ENCODE measurements at regions not wholly inside any gene's neighbourhood (a gene's known extent, or its start where the extent isn't known, plus 50 kb on each side); places are given as distances from the start of the nearest gene placed in this dataset.

DNA sequence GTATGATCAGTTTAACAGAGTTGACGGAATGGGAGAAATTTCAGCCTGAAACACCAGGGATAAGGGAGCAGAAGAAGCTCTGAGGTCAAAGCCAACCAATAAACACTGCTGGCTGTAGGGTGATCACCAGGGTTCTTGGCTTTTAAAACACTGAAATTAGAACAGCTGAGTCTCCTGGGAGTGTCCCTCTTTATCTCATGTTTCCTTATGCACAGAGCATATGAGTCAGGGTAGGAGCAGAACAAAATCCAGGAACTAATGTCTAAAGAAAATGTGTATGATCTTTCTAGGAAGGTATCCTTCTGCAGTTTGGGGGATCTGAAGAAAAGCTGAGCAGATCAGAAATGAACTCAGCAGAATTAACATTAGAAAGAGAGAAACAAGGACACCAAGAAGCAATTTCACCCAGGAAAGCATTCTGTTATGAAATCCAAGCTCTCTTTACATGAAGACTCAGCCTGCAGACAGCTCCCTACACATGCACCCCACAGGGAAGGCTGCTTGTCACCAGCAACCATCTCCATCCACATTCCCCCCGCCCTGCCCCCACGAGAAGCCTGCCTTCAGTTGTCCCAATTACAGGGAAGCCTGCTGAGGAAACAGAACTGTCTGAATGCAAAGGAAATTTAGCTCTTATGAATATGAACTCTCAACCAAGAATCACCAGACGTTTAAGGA is 469.7 kb downstream of the PDCD6IP start:
- intact Hi-C loops (cut with DNase I): no loop called here
- Histone ChIP-seq H3K4me3 (no peak overlapping the region), H3K27me3 (no peaks in the 10 kb centered on the region), H3K27ac (no peak overlapping the region), H3K9me3 (no peaks in the 10 kb centered on the region), H3K36me3 (no peaks in the 10 kb centered on the region), H3K4me1 (no peaks in the 10 kb centered on the region)
- TF ChIP-seq EP300 (IDR thresholded peaks at IDR 0.05): no peak
- TF ChIP-seq, protein P1, sequence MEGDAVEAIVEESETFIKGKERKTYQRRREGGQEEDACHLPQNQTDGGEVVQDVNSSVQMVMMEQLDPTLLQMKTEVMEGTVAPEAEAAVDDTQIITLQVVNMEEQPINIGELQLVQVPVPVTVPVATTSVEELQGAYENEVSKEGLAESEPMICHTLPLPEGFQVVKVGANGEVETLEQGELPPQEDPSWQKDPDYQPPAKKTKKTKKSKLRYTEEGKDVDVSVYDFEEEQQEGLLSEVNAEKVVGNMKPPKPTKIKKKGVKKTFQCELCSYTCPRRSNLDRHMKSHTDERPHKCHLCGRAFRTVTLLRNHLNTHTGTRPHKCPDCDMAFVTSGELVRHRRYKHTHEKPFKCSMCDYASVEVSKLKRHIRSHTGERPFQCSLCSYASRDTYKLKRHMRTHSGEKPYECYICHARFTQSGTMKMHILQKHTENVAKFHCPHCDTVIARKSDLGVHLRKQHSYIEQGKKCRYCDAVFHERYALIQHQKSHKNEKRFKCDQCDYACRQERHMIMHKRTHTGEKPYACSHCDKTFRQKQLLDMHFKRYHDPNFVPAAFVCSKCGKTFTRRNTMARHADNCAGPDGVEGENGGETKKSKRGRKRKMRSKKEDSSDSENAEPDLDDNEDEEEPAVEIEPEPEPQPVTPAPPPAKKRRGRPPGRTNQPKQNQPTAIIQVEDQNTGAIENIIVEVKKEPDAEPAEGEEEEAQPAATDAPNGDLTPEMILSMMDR (IDR thresholded peaks at IDR 0.05): no peak
- no peak for TF ChIP-seq POLR2AphosphoS5 (IDR thresholded peaks at IDR 0.05)
- TF ChIP-seq POLR2A (IDR thresholded peaks at IDR 0.05): no peak
- 61 to 77% methylated on average over 4 of the region's 4 CpGs for WGBS, 2 donors
- no peak for DNase-seq

DNA sequence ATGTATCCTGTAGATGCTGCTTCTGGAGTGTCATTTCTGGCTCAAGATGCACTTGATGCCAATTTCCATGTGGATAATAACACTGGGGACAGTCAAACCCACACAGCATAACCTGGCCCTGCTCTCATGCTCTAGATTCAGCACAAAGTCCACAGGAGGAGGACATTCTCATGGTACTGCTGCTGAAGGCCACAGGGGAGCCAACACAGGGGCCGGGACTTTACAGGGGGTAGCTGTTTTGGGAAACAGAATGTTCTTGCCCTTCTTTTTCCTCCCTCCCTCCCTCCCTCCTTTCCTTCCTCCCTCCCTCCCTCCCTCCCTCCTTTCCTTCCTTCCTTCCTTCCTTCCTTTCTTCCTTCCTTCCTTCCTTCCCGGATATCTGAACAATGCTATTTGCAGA is 477.4 kb downstream of the PDCD6IP start:
- Histone ChIP-seq H3K4me3 (no peak overlapping the region), H3K27me3 (no peaks in the 10 kb centered on the region), H3K36me3 (no peaks in the 10 kb centered on the region), H3K4me1 (no peaks in the 10 kb centered on the region), H3K27ac (no peak overlapping the region), H3K9me3 (no peaks in the 10 kb centered on the region)
- no peak for TF ChIP-seq POLR2A (IDR thresholded peaks at IDR 0.05)
- TF ChIP-seq, protein P1 (IDR thresholded peaks at IDR 0.05): no peak
- no peak for TF ChIP-seq POLR2AphosphoS5 (IDR thresholded peaks at IDR 0.05)
- no peak for TF ChIP-seq EP300 (IDR thresholded peaks at IDR 0.05)
- WGBS, 2 donors: 85% methylated on average over 2 of the region's 2 CpGs
- intact Hi-C loops (cut with DNase I): no loop called here
- DNase-seq: no peak

DNA sequence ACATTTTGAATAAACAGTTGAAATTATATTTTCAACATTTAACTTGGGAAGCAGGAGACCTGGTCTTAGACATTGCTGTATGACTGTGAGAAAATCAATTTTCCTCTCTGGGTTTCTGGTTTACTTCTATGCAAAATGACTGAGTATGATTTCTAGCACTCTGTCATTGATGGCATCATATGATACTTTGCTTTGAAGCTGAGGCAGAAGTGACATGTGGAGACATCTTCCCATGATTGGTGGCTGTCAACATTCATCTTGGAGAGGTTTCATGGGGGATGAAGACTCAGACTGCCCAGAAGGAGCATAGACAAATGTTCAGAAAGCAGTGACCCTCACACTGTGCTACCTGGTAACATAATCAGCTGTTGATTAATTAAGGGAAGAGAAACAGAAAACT is 477.9 kb downstream of the PDCD6IP start:
- no peak for TF ChIP-seq EP300 (IDR thresholded peaks at IDR 0.05)
- no peak for TF ChIP-seq POLR2AphosphoS5 (IDR thresholded peaks at IDR 0.05)
- TF ChIP-seq POLR2A (IDR thresholded peaks at IDR 0.05): no peak
- TF ChIP-seq, protein P1 (IDR thresholded peaks at IDR 0.05): no peak
- Histone ChIP-seq H3K27me3 (no peaks in the 10 kb centered on the region), H3K9me3 (no peaks in the 10 kb centered on the region), H3K4me1 (no peaks in the 10 kb centered on the region), H3K4me3 (no peak overlapping the region), H3K36me3 (no peaks in the 10 kb centered on the region), H3K27ac (no peak overlapping the region)
- intact Hi-C loops (cut with DNase I): no loop called here
- DNase-seq: no peak

DNA sequence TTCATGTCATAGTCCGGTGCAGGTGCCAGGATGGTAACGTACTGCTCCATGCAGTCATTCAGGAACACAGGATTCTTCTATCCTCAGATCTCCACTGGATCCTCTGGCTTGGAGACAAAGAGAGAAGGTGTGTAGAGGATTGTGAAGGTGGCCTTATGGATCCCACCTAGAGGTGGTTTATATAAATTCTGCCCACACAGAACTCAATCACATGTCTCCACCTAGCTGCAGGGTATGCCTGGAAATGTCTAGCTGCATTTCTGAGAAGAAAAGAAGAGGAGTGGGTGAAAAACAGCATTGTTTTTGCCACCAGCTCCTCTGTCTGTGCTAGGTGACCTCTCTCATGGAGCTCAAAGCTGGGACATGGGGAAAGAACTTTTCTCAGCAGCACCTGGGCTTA is 478.7 kb downstream of the PDCD6IP start:
- 44 to 67% methylated on average over 2 of the region's 2 CpGs for WGBS, 2 donors
- Histone ChIP-seq H3K27me3 (no peaks in the 10 kb centered on the region), H3K4me1 (no peaks in the 10 kb centered on the region), H3K36me3 (no peaks in the 10 kb centered on the region), H3K9me3 (no peaks in the 10 kb centered on the region), H3K4me3 (no peak overlapping the region), H3K27ac (no peak overlapping the region)
- intact Hi-C loops (cut with DNase I): no loop called here
- DNase-seq: no peak
- TF ChIP-seq, protein P1 (IDR thresholded peaks at IDR 0.05): no peak
- no peak for TF ChIP-seq POLR2AphosphoS5 (IDR thresholded peaks at IDR 0.05)
- no peak for TF ChIP-seq POLR2A (IDR thresholded peaks at IDR 0.05)
- TF ChIP-seq EP300 (IDR thresholded peaks at IDR 0.05): no peak

DNA sequence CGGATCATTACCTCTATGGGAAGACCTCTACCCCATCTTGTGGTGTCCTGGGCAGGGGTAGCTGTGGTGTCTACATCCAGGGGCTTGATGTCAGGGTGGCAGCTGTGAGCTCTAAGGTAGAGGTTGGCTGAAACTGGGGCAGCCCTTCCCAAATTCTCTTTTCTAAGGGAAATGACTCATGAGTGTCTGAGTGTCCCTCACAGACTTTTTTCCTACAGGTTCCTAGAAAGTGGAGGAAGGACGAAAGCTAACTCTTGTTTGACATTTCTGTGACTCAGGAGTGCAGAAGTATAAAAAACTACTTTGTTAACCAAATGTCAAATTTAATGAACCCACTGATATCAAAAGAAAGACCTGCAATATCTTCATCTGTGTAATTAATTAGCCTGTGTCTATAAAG is 481.5 kb downstream of the PDCD6IP start:
- H3K36me3 ChIP-seq: no peaks in the 10 kb centered on the region
- TF ChIP-seq POLR2A (IDR thresholded peaks at IDR 0.05) (no peak), EP300 (IDR thresholded peaks at IDR 0.05) (no peak), POLR2AphosphoS5 (IDR thresholded peaks at IDR 0.05) (no peak)
- TF ChIP-seq, protein P1 (IDR thresholded peaks at IDR 0.05): no peak
- H3K4me3 ChIP-seq: no peak overlapping the region
- H3K27ac ChIP-seq: no peak overlapping the region
- H3K9me3 ChIP-seq: no peaks in the 10 kb centered on the region
- 74 to 81% methylated on average over 2 of the region's 2 CpGs for WGBS, 2 donors
- no peaks in the 10 kb centered on the region for H3K4me1 ChIP-seq
- intact Hi-C loops (cut with DNase I): no loop called here
- no peaks in the 10 kb centered on the region for H3K27me3 ChIP-seq
- DNase-seq: no peak

All from sigmoid colon (tissue), 6 donors.